Superior temporal gyrus (tissue), 1 donor: ENCODE measurements at regions not wholly inside any gene's neighbourhood (a gene's known extent, or its start where the extent isn't known, plus 50 kb on each side); places are given as distances from the start of the nearest gene placed in this dataset.
"Not testable (repeated sequence)": the region's sequence is repeated elsewhere in the genome, so short reads cannot be mapped to it uniquely, and the experiment has no call there.

ENCODE experiments used
- DNase-seq: peaks from one replicate; pipeline ENCODE4 v3.0.0-alpha.2; 2016; ENCODE audit errors: extremely low spot score

- no peak for DNase-seq
These were observed 128.0 kb downstream of the ATP23 start for GRCh38 chr12:58069268-58069963.

DNA sequence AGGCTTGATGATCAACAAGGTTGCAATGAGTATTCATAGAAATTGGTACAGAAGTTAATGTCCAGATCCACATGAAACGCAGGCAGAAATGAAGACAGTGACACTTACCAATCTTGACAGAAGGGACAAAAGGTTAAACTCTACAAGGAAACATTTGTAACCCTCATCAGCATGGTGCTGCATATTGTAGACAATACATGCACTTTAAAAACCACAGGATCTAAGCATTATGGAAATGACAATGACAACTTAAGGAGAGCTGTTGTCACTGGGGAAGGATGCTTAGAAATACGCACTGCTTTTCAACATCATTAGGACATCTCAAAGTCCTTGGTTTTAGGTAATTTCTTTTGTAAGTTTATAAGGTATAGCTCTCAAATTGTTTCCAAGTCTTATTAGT lies 130.6 kb downstream of the ATP23 start:
- no peak for DNase-seq

GRCh38 chr12:58074259-58074658 lies 132.9 kb downstream of the ATP23 start:
- no peak for DNase-seq

- DNase-seq: no peak
These were observed 138.4 kb downstream of the ATP23 start for GRCh38 chr12:58079806-58080205.

GRCh38 chr12:58081488-58081887 lies 140.1 kb downstream of the ATP23 start:
- no peak for DNase-seq

- no peak for DNase-seq
These were observed 141.6 kb downstream of the ATP23 start for GRCh38 chr12:58082996-58083395.

DNA sequence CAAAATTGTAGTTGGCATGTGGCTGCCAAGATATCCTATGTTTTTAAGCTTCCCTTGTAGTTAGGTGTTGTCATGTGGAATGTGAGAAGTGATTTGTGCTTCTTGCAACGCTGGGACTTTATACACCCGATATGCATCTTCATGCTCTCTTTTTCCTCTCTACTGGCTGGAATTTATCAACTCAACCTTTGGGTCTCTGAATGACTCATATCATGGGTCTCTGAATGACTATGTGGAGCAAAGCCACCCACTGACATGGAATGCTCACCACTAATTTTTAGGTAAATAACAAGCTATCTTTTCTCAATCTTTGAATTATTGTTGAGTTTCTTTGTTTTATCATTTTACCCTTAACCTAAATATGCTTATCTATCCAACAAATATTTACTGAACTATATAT lies 144.6 kb downstream of the ATP23 start:
- DNase-seq: no peak

- DNase-seq: no peak
These were observed 145.6 kb downstream of the ATP23 start for GRCh38 chr12:58086930-58087329.

DNA sequence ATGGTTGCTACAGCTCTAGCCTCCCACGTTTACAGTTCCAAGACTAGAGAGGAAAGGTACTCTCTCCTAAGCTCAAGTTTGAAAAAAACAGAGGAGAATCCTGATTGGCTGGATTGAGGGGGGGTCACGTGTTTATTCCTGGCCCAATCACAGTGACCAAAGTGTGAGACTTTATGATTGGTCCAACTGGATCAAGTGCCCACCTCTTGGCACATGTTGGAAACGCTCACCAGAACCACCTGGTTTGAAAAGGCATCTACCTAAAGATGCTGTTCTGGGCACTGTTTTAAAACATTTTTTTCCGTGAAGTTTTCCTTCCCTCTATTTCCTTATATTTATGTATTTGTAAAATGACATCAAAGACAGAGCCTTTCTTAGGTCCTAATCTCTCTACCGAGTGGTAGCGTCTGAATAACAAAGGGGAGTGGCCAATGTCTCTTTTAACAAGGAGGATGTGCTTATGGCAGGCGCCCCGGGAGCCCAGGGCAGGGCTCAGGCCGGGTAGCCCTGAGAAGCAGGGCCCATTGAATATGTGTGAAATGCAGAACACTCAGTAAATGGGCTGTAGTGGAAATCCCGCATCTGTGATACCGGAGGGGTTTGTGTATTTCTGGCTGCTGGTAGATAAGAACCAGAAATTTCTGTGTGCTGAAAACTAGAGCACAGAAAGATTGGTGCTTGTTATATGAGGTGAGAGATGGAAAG lies 146.2 kb downstream of the ATP23 start:
- DNase-seq: no peak

GRCh38 chr12:58089588-58089987 lies 148.2 kb downstream of the ATP23 start:
- no peak for DNase-seq

DNA sequence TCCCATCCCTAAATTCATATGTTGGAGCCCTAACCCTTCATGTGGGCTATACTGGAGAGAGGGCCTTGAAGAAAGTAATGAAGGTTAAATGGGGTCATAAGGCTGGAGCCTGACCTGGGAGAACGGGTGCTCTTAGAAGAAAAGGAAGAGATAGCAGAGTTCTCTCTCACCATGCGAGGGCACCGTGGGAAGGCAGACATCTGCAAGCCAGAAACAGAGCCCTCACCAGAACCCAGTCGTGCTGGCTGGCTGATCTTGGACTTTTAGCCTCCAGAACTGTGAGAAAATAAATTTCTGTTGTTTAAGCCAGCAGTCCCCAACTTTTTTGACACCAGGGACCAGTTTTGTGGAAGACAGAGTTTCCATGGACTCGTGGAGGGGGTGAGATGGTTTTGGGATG lies 149.3 kb downstream of the ATP23 start:
- no peak for DNase-seq

- no peak for DNase-seq
These were observed 153.6 kb downstream of the ATP23 start for GRCh38 chr12:58095002-58095401.

- no peak for DNase-seq
These were observed 156.4 kb downstream of the ATP23 start for GRCh38 chr12:58097741-58098140.

- DNase-seq: no peak
These were observed 158.1 kb downstream of the ATP23 start for GRCh38 chr12:58099476-58099875.

DNA sequence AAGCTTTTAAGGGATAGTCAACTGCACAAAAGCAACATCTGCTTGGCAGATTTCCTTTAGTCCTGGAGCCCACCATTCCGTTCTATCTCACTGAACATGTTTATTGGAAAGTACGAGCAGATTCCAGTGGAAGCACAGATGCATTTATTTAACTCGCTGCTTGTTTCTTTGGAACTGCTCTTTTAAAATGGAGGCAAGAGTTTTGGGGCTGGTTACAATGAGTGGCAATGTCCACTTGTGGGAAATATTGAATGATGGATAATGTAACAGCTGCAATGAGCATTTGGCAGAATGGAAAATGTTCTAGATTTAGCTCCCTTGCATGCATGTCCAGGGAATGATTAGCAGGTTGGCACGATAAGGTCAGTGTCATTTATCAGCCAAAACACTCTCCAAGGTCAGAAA lies 163.0 kb downstream of the ATP23 start:
- DNase-seq: no peak

DNA sequence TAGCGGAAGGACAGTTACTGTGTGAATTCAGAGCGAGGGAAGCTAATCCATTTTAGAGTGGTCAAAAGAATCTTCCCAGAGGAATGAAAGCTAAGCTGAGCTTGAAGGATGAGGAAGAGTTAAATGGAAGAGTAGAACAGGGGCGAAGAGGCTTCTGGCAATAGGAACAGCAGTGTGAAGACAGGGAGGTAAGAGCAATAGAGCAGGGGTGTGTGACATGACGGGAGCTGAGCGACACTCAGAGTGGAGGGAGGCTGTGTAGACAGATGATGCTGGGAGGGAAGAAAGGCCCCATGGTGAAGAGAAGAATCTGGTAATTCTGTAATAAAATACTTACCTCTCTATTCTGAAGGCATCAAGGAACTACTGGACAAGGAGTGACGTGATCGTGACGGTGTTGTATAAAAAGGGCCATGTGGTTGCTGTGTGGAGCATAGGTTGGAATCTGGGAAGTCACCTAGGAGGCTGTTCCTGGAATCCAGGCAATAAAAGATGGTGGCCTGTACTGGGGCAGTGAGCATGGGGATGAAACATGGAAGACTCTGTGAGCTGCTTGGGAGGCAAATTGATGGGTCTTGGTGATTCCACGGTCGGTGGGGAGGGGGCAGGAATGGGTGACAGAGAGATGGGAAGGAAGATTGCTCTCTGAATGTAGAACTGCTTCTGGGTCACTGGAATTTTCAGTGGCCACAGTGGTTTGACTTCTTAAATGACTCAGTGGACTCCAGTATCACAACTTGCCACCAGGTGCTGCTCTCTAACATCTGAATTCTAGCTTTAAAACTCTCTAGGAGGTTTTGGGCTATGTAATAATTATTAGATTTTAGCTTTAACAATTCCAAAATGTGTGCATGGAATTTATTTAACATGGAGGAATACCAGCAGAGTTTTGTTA lies 164.1 kb downstream of the ATP23 start:
- no peak for DNase-seq

DNA sequence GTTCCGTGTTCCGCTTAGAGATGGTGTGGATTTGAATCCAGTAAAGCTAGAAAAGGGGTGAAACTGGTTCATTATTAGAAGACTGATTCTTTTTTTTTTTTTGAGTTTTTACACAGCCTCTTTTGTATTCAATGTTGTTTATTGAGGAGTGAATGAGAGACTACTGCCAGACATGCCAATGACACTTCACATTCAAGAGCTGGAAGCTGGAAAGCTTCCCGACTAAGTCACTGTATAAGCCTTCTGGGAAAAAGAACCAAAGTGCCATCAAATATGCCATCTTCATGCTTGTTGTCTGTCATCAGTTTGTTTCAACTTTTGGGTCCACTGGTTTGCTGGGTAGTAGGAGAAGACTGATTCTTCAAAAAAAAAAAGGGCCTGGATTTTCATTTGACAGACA lies 164.8 kb downstream of the ATP23 start:
- peak; percentile 34 for DNase-seq

DNA sequence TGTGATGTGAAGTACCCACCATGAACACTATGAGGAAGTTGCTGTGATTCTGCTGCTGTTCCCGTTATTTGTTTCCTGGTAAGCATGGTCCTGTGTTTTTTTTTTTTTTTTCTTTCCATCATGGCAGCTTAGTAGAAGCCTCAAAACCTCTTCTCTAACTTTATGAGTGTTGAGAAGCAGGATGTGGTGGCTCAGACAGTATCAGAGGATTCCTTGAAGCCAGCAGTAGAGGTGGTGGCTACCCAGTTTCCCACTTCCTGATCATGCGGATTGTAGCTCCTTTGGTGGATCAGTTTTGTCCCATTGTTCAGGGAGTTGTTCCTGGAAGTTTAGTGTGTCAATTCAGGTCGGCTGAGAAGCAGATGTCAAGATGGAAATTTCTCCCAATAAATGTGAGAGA lies 175.8 kb downstream of the ATP23 start:
- DNase-seq: no peak

DNA sequence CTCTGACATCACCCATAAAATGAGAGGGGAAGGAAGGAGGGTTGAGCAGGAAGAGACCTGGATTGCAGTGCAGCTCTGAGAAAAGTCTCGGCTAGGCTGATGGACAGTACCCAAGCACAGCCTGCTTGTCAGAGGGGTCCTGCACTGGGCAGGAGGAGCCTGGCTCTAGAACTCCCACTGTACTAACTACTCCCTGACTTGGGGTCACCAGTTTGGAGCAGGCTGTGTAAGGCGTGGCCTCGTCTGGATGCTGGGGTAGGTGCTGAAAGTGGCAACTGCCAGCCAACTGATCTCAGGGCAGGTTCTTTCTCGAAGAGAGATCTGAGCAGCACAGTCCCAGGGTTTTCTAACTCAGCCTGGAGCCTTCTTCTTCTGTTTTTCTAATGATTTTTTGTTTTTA lies 176.3 kb downstream of the ATP23 start:
- no peak for DNase-seq

DNA sequence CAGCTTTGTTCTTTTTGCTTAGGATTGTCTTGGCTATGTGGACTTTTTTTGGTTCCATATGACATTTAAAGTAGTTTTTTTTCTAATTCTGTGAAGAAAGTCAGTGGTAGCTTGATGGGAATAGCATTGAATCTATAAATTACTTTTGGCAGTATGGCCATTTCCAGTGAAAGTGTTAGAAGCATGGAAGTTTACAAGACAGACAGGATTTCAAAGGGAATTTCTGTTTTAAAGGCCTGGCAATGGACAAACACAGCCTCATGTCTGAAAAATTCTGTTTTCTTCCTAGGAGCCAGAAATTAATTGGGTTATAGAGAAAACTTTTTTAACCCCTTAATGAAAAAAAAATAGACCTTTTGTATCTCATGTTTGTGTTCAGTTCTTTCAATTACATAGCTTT lies 184.4 kb downstream of the ATP23 start:
- DNase-seq: not testable (repeated sequence)

DNA sequence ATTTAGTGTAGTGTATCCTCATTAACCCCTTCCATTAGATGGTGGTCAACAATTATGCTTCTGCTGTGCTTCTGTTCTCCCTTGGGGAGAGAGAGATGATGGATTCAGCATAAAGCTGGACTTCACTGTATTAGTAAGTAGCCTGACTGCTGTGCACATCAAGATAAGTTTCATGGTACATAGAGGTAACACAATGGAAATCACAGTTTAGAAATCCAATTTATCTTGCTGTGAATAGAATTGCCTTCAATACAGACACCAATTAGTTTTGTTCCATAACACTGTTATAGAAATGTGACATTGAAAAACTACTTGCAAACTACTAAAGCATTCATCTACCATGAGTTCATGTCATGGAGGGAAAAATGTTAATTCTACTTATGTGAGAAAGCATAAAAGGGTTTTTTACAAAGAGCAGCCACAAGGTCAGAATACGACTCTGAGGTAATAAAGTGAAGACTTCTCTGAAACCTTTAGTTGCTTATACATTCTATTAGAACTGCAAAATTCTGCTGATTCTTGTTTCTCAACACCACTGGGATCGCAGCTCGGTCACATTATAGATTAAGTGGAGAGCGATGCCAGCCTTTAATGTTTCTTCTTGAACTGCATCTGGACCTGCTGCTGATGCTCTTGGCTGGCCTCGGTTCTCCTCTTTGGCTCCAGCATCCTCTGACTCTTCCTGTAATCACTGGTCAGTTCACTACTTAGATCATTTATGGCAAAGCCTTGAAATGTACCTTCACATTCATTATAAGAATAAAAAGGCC lies 190.8 kb downstream of the ATP23 start:
- no peak for DNase-seq

- DNase-seq: no peak
These were observed 197.1 kb downstream of the ATP23 start for GRCh38 chr12:58138424-58138823.
